ENCODE measurements at regions not wholly inside any gene's neighbourhood (a gene's known extent, or its start where the extent isn't known, plus 50 kb on each side); places are given as distances from the start of the nearest gene placed in this dataset.

- no peaks in the 10 kb centered on the region for H3K9me3 ChIP-seq (ENCODE audit: control insufficient read depth, insufficient read depth, low read length)
- H3K4me1 ChIP-seq (ENCODE audit: insufficient read depth, low read length): no peaks in the 10 kb centered on the region
- H3K9ac ChIP-seq (ENCODE audit: low read depth, low read length): no peak overlapping the region
- H3K36me3 ChIP-seq (ENCODE audit: insufficient read depth, low read length): no peaks in the 10 kb centered on the region; the same call in 1 of the 2 replicates
Measured at GRCh38 chr20:4559906-4560305, 126.3 kb upstream of the PRNP start.

GRCh38 chr20:4559106-4559505 is 127.2 kb upstream of the PRNP start:
- Histone ChIP-seq H3K9me3 (ENCODE audit: control insufficient read depth, insufficient read depth, low read length) (no peaks in the 10 kb centered on the region), H3K4me1 (ENCODE audit: insufficient read depth, low read length) (no peaks in the 10 kb centered on the region), H3K36me3 (ENCODE audit: insufficient read depth, low read length) (no peaks in the 10 kb centered on the region), H3K9ac (ENCODE audit: low read depth, low read length) (no peak overlapping the region)

GRCh38 chr20:4556781-4557180 is 129.5 kb upstream of the PRNP start:
- H3K9me3 ChIP-seq (ENCODE audit: control insufficient read depth, insufficient read depth, low read length): no peaks in the 10 kb centered on the region
- no peaks in the 10 kb centered on the region for H3K4me1 ChIP-seq (ENCODE audit: insufficient read depth, low read length)
- no peaks in the 10 kb centered on the region for H3K36me3 ChIP-seq (ENCODE audit: insufficient read depth, low read length)
- H3K9ac ChIP-seq (ENCODE audit: low read depth, low read length): no peak overlapping the region

- no peak overlapping the region for H3K9ac ChIP-seq (ENCODE audit: low read depth, low read length)
- H3K9me3 ChIP-seq (ENCODE audit: control insufficient read depth, insufficient read depth, low read length): no peaks in the 10 kb centered on the region
- no peaks in the 10 kb centered on the region for H3K36me3 ChIP-seq (ENCODE audit: insufficient read depth, low read length)
- no peaks in the 10 kb centered on the region for H3K4me1 ChIP-seq (ENCODE audit: insufficient read depth, low read length)
Measured at GRCh38 chr20:4555188-4555890, 130.9 kb upstream of the PRNP start.

GRCh38 chr20:4554346-4554745 is 131.9 kb upstream of the PRNP start:
- Histone ChIP-seq H3K4me1 (ENCODE audit: insufficient read depth, low read length) (no peaks in the 10 kb centered on the region), H3K9ac (ENCODE audit: low read depth, low read length) (no peak overlapping the region), H3K9me3 (ENCODE audit: control insufficient read depth, insufficient read depth, low read length) (no peaks in the 10 kb centered on the region), H3K36me3 (ENCODE audit: insufficient read depth, low read length) (no peaks in the 10 kb centered on the region)

- Histone ChIP-seq H3K9me3 (ENCODE audit: control insufficient read depth, insufficient read depth, low read length) (no peaks in the 10 kb centered on the region), H3K4me1 (ENCODE audit: insufficient read depth, low read length) (no peaks in the 10 kb centered on the region; the same call in 1 of the 2 replicates), H3K9ac (ENCODE audit: low read depth, low read length) (no peak overlapping the region), H3K36me3 (ENCODE audit: insufficient read depth, low read length) (no peaks in the 10 kb centered on the region)
Measured at GRCh38 chr20:4552075-4552640, 134.1 kb upstream of the PRNP start.

- H3K36me3 ChIP-seq (ENCODE audit: insufficient read depth, low read length): no peaks in the 10 kb centered on the region
- peaks cover 11% of the 10 kb centered on the region; the same call in 1 of the 2 replicates for H3K4me1 ChIP-seq (ENCODE audit: insufficient read depth, low read length)
- H3K9ac ChIP-seq (ENCODE audit: low read depth, low read length): no peak overlapping the region
- H3K9me3 ChIP-seq (ENCODE audit: control insufficient read depth, insufficient read depth, low read length): no peaks in the 10 kb centered on the region
Measured at GRCh38 chr20:4550740-4551139, 135.5 kb upstream of the PRNP start.

- peaks cover 11% of the 10 kb centered on the region; the same call in 1 of the 2 replicates for H3K4me1 ChIP-seq (ENCODE audit: insufficient read depth, low read length)
- no peak overlapping the region for H3K9ac ChIP-seq (ENCODE audit: low read depth, low read length)
- no peaks in the 10 kb centered on the region for H3K9me3 ChIP-seq (ENCODE audit: control insufficient read depth, insufficient read depth, low read length)
- no peaks in the 10 kb centered on the region for H3K36me3 ChIP-seq (ENCODE audit: insufficient read depth, low read length)
Measured at GRCh38 chr20:4549711-4550259, 136.5 kb upstream of the PRNP start.

GRCh38 chr20:4548552-4548951 is 137.7 kb upstream of the PRNP start:
- Histone ChIP-seq H3K9me3 (ENCODE audit: control insufficient read depth, insufficient read depth, low read length) (no peaks in the 10 kb centered on the region), H3K9ac (ENCODE audit: low read depth, low read length) (no peak overlapping the region), H3K36me3 (ENCODE audit: insufficient read depth, low read length) (no peaks in the 10 kb centered on the region), H3K4me1 (ENCODE audit: insufficient read depth, low read length) (peaks cover 11% of the 10 kb centered on the region; the same call in 1 of the 2 replicates)

- peaks cover 11% of the 10 kb centered on the region; the same call in 1 of the 2 replicates for H3K4me1 ChIP-seq (ENCODE audit: insufficient read depth, low read length)
- H3K9ac ChIP-seq (ENCODE audit: low read depth, low read length): no peak overlapping the region
- H3K9me3 ChIP-seq (ENCODE audit: control insufficient read depth, insufficient read depth, low read length): no peaks in the 10 kb centered on the region
- no peaks in the 10 kb centered on the region for H3K36me3 ChIP-seq (ENCODE audit: insufficient read depth, low read length)
Measured at GRCh38 chr20:4546786-4547185, 139.5 kb upstream of the PRNP start.

- Histone ChIP-seq H3K9me3 (ENCODE audit: control insufficient read depth, insufficient read depth, low read length) (no peaks in the 10 kb centered on the region), H3K4me1 (ENCODE audit: insufficient read depth, low read length) (peaks cover 11% of the 10 kb centered on the region; the same call in 1 of the 2 replicates), H3K9ac (ENCODE audit: low read depth, low read length) (no peak overlapping the region), H3K36me3 (ENCODE audit: insufficient read depth, low read length) (no peaks in the 10 kb centered on the region)
Measured at GRCh38 chr20:4546342-4546741, 139.9 kb upstream of the PRNP start.

GRCh38 chr20:4545526-4545925 is 140.7 kb upstream of the PRNP start:
- H3K36me3 ChIP-seq (ENCODE audit: insufficient read depth, low read length): no peaks in the 10 kb centered on the region
- H3K4me1 ChIP-seq (ENCODE audit: insufficient read depth, low read length): peaks cover 11% of the 10 kb centered on the region; the same call in 1 of the 2 replicates
- no peaks in the 10 kb centered on the region for H3K9me3 ChIP-seq (ENCODE audit: control insufficient read depth, insufficient read depth, low read length)
- H3K9ac ChIP-seq (ENCODE audit: low read depth, low read length): no peak overlapping the region

- peaks cover 11% of the 10 kb centered on the region; the same call in 1 of the 2 replicates for H3K4me1 ChIP-seq (ENCODE audit: insufficient read depth, low read length)
- H3K36me3 ChIP-seq (ENCODE audit: insufficient read depth, low read length): no peaks in the 10 kb centered on the region
- no peaks in the 10 kb centered on the region for H3K9me3 ChIP-seq (ENCODE audit: control insufficient read depth, insufficient read depth, low read length)
- H3K9ac ChIP-seq (ENCODE audit: low read depth, low read length): no peak overlapping the region
Measured at GRCh38 chr20:4544765-4545164, 141.5 kb upstream of the PRNP start.

- Histone ChIP-seq H3K9ac (ENCODE audit: low read depth, low read length) (no peak overlapping the region), H3K4me1 (ENCODE audit: insufficient read depth, low read length) (peaks cover 11% of the 10 kb centered on the region; the same call in 1 of the 2 replicates), H3K36me3 (ENCODE audit: insufficient read depth, low read length) (no peaks in the 10 kb centered on the region), H3K9me3 (ENCODE audit: control insufficient read depth, insufficient read depth, low read length) (no peaks in the 10 kb centered on the region)
Measured at GRCh38 chr20:4542270-4542669, 144.0 kb upstream of the PRNP start.

GRCh38 chr20:4534315-4534714 is 151.9 kb upstream of the PRNP start:
- Histone ChIP-seq H3K9me3 (ENCODE audit: control insufficient read depth, insufficient read depth, low read length) (no peaks in the 10 kb centered on the region), H3K9ac (ENCODE audit: low read depth, low read length) (no peak overlapping the region), H3K36me3 (ENCODE audit: insufficient read depth, low read length) (no peaks in the 10 kb centered on the region), H3K4me1 (ENCODE audit: insufficient read depth, low read length) (no peaks in the 10 kb centered on the region)
